HG03378 (cell line): ENCODE measurements at regions not wholly inside any gene's neighbourhood (a gene's known extent, or its start where the extent isn't known, plus 50 kb on each side); places are given as distances from the start of the nearest gene placed in this dataset.

Source experiments
- ATAC-seq: cut with Tn5 transposase; IDR thresholded peaks from one replicate; pipeline ENCODE4 v1.9.1; 2021; ENCODE audit warnings: mild to moderate bottlenecking, moderate library complexity; ENCODE audit not compliant: unreplicated experiment

DNA sequence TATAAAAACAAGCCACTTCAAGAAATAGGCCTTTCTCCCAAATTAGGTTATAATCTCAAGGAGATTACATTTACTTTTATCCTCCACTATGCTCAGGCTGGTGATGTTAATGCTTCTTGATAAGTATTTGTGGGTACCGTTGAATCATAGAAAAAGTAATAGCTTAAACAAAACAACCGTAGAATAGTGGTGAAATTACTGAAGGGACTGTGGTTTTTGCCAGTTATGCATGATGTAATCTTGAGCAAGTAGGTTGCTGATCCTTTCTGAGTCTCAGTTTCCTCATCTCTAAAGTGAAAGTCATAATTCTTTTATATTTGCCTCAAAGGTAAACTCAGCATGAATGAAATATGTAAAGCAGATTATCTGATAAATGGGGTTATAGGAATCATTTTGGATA, 187.3 kb upstream of the JAG1 start:
- no peak for ATAC-seq

DNA sequence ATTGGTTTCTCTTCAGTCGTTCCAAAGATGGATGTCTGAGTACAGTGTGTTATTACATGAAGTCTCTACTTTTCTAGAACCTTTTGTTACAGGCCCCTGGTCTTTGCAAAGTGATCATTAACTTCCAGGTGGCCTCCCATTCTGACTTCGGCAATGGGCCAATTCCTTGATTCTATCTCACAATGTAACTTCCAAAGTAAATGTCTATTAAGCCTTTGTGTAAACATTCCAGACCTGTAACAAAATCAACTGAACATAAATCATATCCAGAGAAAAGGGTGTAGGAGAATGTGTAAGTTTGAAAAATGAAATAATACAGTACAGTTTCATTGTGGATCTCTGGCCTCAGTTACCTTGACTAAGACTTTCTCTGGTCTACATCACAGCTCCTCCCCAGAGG, 187.8 kb upstream of the JAG1 start:
- ATAC-seq: no peak

DNA sequence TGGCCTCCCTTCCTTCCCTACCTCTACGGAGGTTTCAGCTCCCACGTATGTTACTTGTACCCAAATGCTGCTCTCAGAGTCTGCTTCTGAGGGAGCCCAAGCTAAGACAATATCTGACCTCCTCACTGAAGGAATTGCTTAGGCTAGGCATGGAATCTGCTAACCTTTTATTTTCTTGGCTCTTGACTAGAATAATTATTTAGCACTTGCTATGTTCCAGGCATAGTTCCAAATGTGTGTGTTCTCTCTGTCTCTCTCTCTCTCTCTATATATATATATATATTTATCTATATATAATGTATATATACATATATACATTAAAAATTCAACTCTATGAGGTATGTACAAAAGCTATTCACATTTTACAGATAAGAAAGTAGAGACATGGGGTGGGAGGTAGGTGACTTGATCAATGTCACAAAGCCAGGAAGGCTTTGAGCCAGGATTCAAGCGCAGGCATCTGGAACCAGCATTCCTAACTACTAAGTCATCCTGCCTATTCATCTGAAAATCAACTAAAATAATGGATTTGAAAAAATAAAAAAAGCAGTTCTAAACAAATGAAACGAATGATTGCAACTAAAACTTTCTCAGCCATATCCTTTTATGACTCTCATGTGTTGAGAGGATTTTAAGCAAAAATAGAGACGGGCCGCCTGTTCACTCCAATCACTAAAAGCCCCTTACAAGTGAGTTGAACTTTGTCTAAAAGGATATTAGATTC, 189.7 kb upstream of the JAG1 start:
- no peak for ATAC-seq

DNA sequence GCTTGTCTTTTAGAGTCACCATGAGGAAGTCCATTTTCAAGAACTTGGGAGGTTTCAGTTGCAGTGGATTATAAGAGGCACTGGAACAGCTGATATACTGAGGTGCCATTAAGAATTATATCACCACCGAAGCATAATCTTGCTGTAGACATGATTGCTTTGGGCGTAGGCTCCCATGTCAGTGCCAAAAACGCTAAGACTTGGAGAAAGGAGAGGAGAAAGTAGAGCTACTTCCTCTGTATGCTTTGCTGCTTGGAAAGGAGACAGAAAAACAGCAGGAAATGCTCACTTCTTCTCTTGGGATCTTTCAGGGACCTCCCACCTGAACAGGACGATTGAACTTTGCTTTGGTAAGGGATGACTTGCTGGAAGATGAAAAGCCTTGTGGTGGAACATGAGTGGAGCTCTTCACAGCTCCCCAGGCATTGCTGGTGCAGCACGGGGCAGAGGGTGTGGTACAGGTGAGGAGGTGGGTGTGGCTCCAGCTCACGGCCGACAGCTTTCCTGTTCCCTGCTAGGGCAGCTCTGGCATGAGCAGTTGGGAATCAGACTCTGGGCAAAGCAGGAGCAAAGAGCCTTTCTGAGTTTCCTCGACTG, 190.4 kb upstream of the JAG1 start:
- ATAC-seq: no peak

- no peak for ATAC-seq
Measured at GRCh38 chr20:10868299-10868698, 194.5 kb upstream of the JAG1 start.

DNA sequence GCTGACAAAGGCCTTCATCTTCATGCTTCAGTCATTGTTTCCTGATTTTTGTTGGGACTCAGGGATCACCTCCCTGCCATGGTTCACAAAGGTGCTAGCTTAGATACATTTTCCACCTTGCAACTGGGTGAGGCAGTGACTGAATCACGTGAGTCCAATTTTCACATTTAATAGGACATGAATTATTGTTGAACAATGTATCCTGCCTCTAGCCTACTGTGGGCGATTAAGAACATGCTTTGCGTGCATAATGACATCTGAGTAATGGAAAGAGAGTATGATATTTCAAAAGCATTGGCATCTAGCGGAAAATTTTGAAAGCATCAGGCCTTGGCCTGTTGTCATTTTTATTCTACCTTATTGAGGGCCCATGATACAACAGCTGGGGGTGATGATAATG, 199.2 kb upstream of the JAG1 start:
- no peak for ATAC-seq

DNA sequence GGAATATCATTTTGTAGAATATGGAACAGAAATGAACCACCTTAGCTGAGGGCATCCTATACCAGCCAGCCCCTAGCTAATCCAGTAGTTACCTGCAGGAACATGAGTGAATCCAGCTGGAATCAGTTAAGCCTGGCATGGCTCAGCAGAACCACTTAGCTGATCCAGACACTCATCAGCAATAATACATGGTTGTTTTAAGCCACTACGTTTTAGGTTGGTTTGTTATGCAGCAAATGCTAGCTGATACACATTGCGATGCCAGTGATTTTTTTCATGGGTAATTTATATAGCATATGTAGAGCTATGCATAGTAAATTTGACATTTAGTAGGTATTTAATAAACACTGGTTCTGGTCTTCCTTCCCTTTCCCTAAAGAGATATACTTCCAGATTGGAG, 201.9 kb upstream of the JAG1 start:
- no peak for ATAC-seq

DNA sequence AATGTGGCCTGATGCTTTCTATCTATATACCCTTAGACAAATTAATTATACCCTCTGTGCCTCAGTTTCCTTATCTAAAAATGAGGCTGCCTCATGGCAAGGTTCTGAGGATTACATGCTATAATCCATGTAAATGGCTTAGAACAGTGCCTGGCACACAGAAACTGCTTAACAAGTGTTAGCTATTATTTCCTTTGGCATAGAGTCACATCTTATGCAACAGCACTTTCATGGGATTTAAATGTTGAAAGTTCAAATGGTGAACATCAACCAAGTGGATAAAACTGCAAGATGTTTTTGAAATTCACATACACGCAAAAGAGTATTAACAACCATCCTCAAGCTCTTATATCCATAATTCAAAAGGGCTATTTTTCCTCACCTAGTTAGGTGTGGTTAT, 202.8 kb upstream of the JAG1 start:
- ATAC-seq: no peak

GRCh38 chr20:10877342-10877741, 203.5 kb upstream of the JAG1 start:
- no peak for ATAC-seq

DNA sequence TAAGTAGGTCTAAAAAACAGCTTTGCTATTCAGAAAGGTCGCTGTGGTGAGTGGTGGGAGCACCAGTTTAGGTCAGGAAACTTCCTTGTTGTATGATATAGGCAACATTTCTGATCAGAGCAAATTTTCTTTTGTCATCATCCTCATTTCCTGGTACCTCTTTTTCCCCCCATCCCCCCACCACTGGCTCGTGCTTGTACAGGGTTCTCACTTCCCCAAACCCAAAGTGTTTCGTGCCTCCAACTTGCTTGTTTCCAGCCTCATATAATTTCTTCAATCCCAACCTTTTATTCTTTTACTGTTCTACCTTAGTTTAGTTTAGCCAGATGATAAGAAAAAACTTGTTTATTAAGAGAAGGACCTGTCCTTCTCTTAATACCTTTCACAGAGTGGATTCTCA, 209.4 kb upstream of the JAG1 start:
- no peak for ATAC-seq

DNA sequence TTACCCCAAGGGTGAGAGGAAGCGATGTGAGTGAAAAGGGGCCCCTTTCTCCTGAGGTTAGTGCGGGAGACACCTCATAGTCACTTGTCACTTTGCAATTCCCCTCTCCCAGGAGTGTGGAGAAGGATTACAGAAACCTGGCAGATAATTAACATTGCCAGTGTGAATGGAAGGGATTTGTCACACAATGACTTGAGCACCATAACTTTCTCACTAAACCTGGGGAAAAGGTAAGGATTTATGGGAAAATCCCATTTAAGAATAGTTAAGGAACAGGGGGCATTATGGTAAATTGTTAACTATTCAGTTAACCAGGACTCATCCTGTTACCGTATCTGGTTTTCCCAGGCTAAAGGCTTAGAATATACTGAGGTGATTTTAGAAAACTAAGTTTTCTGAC, 219.5 kb upstream of the JAG1 start:
- no peak for ATAC-seq

DNA sequence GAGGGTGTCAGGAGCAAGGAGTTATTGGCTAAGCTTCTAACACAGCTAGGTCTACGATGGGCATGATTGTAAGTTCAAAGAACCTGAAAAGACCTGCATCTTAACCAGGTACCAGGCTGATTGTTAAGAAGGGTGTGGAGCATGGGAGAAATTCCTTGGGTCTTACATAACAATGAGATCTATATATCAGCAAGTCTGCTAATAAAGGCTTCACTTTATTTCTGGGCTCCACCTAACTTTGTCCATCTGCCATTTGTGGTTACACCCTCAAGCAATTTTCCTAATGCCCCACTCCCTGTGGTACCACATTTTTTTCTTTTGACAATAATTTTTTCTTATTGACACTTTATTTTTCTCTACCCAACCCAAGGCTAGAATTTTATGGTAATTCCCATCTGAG, 223.5 kb upstream of the JAG1 start:
- ATAC-seq: no peak

GRCh38 chr20:10898552-10898951, 224.8 kb upstream of the JAG1 start:
- no peak for ATAC-seq

DNA sequence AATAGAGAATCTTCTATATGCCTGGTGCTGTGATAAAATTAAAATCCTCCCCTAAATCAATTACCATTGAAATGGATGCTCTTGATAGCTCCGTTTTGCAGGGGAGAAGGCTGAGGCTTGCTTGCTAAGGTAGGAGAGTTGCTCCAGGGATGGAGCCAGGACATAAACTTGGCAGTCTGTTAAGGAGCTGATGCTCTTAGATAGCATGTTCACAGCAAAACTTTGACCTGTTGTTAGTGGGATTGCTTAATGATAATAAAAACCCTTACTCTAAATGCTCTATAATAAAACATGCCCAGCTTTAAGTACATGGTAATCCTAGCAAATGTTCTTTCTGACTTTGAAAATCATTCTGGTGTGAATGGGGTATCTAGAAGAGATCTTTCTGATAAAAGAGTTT, 228.4 kb upstream of the JAG1 start:
- no peak for ATAC-seq

GRCh38 chr20:10902576-10903282, 228.9 kb upstream of the JAG1 start:
- ATAC-seq: no peak

DNA sequence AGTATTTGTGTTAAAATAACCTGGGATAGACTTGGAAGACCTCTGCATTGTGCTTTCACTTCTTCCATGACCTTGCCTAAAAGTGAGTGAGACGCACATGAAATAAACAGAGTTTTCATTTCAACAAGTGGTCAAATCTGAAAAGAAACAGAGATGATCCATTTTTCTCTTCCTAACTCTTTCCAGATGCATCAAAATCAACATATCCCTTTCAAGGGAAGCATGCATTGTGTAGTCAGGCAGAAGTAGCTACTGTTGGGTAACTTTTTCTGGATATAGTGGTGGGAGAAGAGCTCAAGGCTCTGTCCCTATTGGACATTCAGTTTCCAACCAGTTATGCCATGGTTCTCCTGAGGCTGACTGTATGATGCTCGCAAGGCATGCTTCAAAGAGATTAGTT, 233.0 kb upstream of the JAG1 start:
- ATAC-seq: no peak

DNA sequence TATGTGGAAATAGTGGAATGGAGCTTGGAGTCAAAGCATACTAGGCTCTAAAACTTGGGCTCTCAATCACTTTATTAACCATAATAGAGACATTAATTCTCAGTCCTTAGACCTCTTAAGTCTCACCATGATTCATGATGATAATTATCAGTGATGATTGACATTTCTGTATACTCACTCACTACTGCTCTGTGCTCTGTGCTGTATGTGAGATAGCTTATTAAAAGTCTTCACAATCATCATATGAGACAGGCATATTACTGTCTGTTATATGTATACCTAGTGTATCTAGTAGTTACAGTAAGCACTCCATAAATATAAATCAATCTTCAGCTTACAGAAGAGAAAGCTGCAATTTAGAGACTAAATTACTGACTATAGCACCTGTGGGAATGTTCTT, 236.0 kb upstream of the JAG1 start:
- ATAC-seq: no peak

DNA sequence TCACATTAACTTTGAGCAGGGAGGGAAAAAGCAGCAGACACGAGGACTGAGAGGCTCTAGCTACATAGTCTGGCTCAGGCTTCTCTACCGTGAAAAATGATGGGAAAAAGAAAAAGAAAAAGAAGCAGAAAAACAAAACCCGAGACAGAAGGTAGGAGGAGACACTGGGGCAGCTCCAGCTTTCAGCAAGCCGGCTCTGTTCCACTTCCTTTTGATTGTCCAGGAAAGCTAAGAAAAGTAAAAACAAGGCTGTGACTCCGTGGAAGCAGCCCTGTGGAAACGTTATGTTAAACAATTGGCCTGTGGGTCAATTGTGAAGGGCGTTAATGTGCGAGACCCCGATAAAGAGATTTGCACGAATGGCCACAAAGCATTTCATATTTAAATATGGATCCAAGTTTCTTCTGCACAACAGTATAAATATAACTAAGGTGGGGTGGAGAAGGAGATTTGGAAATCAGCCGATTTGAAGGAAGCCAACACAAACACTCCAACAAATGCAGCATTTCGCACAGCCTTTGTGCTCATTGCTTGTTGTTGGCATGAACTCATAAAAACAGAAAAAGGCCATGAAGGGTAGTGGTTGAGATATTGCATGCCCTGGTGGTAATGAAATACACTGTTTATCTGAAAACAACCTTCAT, 236.9 kb upstream of the JAG1 start:
- no peak for ATAC-seq

DNA sequence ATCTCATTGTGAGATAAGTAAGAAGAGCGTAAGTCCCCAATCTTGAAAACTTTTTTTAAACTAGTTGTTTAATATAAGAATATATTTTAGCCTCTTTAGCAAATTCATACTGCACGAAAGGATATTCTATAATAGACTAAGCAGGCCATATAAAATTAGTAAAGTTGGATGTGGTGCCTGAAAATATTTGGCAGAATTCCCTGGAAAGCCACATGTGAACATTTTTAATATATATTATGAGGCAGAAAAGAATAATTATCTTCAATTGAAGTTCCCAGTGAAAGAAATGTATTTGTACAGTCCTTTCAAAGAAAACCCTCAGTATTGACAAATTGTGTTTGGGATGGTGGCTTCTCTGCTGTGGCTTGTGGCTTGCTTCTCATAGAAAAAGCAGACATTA, 237.5 kb upstream of the JAG1 start:
- ATAC-seq: no peak

GRCh38 chr20:10915815-10916214, 242.0 kb upstream of the JAG1 start:
- ATAC-seq: no peak

- ATAC-seq: no peak
Measured at GRCh38 chr20:10916312-10916711, 242.5 kb upstream of the JAG1 start.

- ATAC-seq: no peak
Measured at GRCh38 chr20:10917826-10918225, 244.0 kb upstream of the JAG1 start.
